B cell (primary cell): ENCODE measurements at regions not wholly inside any gene's neighbourhood (a gene's known extent, or its start where the extent isn't known, plus 50 kb on each side); places are given as distances from the start of the nearest gene placed in this dataset.

ENCODE experiments used
- EZH2 ChIP-seq: IDR thresholded peaks from 2 replicates; pipeline ENCODE4 v1.6.1; 2012; ENCODE audit warnings: borderline replicate concordance, low read depth, mild to moderate bottlenecking, moderate library complexity, low read length; ENCODE audit not compliant: insufficient read depth, poor library complexity, severe bottlenecking
- TF ChIP-seq, protein P1 (sequence below): fragments of 200-600 bp; IDR thresholded peaks from one replicate; pipeline ENCODE4 v1.8.0; 2022; ENCODE audit warnings: antibody characterized with exemption, mild to moderate bottlenecking

DNA sequence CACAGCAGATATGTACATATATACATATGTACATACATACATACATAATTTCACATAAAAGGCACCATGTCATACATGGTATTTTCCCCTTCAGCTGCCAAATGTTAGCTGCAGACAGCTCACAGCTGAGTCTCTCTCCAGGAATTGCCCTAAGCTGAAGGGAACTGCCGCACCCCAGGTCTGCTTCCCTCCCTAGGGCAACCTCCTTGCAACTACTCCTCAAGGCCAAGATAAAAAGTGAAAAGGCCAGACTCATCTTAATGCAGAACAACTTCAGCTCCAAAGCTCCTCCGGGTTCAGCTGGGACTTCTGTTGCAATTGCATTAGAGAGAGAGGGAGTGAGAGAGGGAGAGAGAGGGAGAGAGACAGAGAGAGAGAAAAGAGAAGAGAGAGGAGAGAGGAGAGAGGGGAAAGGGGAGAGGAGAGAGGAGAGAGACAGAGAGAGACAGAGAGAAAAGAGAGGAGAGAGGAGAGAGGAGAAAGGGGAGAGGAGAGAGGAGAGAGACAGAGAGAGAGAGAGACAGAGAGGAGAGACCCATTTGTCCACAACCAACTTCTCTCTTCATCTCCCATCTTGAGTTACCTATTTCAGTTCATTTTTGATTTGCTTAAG, 143.4 kb upstream of the HES1 start:
- no peak for TF ChIP-seq EZH2
- TF ChIP-seq, protein P1, sequence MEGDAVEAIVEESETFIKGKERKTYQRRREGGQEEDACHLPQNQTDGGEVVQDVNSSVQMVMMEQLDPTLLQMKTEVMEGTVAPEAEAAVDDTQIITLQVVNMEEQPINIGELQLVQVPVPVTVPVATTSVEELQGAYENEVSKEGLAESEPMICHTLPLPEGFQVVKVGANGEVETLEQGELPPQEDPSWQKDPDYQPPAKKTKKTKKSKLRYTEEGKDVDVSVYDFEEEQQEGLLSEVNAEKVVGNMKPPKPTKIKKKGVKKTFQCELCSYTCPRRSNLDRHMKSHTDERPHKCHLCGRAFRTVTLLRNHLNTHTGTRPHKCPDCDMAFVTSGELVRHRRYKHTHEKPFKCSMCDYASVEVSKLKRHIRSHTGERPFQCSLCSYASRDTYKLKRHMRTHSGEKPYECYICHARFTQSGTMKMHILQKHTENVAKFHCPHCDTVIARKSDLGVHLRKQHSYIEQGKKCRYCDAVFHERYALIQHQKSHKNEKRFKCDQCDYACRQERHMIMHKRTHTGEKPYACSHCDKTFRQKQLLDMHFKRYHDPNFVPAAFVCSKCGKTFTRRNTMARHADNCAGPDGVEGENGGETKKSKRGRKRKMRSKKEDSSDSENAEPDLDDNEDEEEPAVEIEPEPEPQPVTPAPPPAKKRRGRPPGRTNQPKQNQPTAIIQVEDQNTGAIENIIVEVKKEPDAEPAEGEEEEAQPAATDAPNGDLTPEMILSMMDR = no peak
